Activated CD4-positive, alpha-beta T cell treated with anti-CD3 and anti-CD28 coated beads, Interleukin-10, Interleukin-2, amounts not matched to agents 100 ng/mL and 50 ng/mL, durations not matched to agents 16 hours and 8 hours (primary cell): ENCODE measurements at regions not wholly inside any gene's neighbourhood (a gene's known extent, or its start where the extent isn't known, plus 50 kb on each side); places are given as distances from the start of the nearest gene placed in this dataset.
"Not testable (repeated sequence)": the region's sequence is repeated elsewhere in the genome, so short reads cannot be mapped to it uniquely, and the experiment has no call there.

Experiments used
- DNase-seq: peaks from one replicate; pipeline ENCODE4 v3.0.0-alpha.2; 2020

DNA sequence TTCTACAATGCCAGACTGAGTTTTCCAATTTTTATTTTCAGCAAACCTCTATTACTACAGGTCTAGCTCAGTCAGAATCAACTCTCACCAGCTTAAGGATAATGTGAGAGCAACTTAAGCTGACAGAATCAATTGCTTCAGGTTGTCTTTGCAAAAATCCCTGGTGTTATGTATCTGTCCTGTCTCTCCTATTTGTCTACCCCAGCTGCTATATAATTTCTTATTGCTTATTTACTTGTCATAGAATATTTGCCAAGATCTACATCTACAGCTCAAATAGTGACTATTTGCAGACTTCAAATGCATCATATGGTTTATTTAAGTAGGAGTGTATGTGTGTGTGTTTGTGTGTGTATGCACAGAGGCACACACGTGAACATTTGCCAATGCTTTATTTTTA is 54.1 kb downstream of the FOXG1 start:
- no peak for DNase-seq

DNA sequence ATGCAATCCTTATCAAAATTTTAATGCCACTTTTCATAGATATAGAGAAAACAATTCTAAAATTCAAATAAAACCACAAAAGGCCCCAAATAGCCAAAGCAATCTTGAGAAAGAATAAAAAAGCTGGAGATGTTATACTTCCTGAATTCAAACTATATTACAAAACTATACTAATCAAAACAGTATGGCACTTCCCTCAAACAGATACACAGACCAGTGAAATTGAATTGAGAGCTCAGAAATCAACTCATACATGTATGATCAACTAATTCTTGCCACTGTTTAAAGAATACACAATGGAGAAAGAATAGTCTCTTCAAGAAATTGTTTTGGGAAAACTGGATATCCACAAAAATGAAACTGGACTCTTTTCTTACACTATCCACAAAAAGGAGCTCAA is 55.4 kb downstream of the FOXG1 start:
- no peak for DNase-seq

DNA sequence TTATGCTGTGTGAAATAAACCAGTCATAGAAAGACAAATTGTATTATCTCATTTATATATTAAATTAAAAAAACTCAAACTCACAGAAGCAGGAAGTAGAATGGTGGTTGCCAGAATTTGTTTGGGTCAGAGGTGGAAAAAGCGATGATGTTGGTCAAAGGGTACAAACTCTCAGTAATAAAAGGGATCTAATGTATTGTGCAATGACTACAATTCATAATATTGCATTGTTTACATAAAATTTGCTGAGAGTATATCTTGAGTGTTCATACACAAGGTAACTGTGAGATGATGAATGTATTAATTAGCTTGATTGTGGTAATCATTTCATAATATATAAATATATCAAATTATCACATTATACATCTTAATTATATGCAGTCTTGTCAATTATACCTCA is 56.7 kb downstream of the FOXG1 start:
- DNase-seq: no peak

DNA sequence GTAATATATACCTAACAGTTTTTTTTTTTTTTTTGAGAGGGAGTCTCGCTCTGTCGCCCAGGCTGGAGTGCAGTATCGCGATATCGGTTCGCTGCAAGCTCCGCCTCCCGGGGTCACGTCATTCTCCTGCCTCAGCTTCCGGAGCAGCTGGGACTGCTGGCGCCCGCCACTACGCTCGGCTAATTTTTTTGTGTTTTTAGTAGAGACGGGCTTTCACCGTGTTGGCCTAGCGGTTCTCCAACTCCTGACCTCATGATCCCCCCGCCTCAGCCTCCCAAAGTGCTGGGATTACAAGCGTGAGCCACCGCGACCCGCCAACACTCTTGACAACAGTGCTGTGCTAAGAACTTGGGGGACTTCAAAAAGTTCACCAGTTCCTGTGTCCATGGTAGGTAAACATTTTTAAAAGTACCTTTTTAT is 63.5 kb downstream of the FOXG1 start:
- no peak for DNase-seq

DNA sequence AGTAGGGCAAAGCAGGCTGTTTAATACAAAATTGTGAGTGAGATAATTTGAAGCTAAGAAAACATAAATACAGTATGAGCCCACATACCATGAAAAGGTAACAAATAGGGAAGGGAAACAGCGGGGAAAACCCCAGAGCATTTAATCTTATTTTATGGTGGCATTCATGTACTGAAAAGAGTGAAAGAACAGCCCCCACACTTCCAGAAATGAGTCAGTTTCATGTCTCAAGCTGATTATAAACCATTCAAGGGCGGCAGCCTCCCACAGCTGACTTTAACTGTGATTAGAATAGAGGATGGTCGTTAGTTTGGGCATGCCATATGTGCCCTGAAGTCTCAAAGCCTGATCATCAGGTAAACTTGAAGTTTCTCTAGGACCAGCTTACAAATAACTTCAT is 64.5 kb downstream of the FOXG1 start:
- DNase-seq: peak; percentile 34

DNA sequence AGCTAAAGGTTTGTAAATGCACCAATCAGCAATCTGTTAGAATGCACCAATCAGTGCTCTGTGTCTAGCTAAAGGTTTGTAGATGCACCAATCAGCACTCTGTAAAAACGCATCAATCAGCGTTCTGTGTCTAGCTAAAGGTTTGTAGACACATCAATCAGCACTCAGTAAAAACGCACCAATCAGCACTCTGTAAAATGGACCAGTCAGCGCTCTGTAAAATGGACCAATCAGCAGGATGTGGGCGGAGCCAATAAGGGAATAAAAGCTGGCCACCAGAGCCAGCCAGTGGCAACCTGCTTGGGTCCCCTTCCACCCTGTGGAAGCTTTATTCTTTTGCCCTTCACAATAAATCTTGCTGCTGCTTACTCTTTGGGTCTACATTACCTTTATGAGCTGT is 76.0 kb downstream of the FOXG1 start:
- DNase-seq: not testable (repeated sequence)

DNA sequence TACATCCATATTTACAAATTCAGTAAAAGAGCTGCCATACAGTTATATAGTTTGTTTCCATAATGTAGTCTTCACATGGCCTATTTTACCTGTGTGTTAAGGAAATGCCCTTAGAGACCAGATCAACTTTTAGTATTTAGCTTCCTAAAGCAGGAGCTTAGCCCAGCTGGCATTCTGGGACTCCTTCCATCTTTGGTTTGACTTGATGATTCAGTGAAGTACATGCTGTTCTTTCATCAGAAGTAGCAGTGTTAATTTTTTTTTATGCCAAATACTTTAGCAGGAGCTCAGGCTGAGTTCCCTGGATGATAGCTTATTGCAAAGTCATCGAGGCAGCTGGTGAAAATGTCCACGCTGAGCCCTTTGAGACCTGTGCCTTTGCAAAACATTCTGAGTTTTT is 101.0 kb downstream of the FOXG1 start:
- no peak for DNase-seq

DNA sequence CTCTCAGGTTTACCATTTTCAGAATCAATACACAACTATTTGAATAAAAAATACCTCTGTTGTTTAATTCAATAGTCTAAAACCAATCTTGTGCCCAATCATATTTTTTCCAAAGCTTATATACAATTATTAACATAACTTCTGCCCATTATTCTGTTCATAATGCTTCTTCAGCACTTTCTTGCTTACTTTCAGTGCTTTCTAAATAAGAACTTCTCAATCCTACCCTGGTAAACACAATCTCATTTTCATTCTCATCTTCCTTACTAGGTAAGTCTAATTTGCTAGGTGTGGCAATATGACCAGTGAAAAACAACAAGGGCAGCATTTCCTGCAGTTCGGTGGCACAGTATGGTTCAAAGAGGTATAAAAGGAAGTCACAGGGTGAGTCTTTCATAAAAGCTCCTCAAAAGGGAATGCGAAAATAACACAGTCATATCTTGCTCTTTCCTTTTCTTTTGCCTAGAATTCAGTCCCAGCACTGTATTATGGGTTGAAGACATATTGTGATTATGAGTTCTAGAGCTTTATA is 103.5 kb downstream of the FOXG1 start:
- DNase-seq: no peak

DNA sequence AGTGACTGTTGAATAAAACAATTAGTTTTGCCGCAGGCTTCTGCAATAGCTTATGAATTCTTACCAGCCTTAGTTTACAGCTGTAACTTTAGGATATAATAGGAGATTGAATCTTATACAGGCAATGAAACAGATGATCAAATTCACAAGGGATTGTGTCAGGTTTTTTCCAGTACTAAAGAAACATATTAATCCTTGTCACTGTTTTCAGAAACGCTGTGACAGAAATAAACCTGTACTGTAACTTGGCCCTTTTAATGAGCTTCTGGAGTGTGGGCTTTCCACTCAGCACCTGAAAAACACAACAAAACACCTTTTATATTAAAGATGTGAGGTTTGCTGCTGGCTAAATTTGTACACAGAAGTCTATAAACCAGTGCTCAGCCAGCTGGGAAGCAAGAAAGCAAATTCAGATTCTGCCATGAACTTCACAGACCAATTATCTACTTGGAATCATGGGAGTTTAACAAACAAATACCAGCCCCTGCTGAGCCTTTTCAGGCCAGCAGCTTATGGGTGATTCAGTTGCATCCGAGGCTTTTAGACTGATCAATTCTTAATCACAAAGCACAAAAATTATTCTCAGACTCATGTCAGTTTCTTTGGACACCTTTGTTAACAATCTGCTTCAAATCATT is 109.5 kb downstream of the FOXG1 start:
- DNase-seq: no peak

DNA sequence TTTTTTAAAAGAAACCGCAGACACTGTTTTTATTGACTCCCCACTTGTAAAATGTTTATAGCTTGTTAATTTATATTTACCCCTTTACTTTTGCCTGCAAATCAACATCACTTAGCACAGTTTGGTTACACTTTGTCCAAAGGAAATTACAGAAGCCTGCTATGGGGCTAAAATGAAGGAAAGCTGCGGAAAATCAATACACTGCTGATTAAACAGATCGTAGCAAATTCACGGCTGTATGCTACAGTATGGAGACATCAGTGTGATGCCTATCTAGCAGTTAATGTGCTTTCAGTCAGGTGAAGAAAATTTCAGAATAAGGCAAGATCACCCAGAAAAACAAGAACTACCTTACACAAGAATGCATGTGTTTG is 110.0 kb downstream of the FOXG1 start:
- DNase-seq: no peak

DNA sequence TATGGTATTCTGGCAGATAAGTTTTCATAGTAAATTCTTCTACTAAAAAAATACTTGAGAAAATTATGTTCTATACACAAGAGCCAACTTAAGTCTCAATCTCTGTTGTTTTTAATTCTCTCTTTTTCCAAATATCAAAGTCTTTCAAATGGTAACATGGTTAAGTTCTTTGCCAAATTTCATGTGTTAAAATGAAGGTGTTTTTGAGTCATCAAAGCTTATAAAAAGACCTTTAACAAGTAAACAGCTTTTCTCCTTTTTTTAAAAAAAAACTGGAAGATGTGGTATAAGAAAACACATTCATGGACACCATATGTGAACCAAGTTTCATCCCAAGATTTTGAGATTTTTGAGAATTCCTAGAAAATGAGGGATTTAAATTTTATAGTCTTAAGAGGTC is 111.3 kb downstream of the FOXG1 start:
- no peak for DNase-seq

DNA sequence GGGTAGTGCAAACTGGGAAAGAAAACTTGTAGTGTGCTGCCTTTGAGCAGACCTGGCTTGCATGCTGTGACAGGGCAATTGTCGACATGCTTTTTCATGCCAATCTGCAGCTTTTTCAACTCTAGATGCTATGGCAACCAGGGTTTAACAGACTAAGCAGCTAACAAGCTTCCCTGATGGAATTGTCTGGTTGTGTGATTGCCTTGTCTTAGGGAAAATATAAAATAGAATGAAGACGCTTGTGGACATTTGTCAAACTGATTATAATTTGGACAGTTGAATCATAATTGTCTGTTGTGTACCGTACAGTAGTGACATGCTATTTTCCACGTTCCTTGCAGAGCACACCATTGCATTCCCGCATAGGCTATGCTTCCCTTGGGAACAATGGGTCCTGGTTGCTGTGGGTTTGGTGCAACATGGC is 113.0 kb downstream of the FOXG1 start:
- no peak for DNase-seq

DNA sequence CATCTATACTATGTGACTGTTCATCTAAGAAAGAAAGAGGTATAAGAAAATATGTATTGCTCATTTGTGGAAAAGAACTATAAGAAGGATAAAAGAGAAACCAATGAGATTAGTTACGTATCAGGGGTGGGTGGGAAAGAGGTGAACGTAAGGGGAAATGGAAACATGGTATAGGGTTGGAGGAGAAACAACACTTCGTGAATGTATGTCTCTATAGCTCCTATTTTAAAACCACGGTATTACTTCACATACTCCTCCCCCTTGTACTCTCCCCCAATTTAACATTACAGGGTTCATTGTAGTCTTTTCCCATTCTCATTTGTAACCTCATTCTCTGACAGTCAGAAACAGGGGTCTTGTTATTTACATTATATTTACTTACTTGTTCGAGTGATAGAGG is 120.4 kb downstream of the FOXG1 start:
- no peak for DNase-seq

DNA sequence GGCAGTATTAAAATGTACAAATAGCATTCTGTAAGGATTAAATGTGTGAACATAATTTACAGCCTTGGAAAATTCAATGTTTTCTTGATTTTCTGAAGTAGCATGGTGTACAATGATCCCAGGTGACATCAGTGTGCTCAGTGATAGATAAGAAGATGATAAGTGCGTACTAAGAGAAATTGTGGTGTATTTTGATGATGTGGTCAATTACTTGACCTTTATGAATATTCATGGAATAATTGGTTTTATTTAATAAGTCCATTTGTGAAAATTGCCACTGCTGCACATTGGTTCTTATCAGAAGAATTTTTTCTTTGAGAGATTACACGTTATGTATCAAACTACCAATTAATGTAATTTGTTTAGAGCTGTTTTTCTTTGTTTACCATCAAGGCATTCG is 128.8 kb downstream of the FOXG1 start:
- DNase-seq: no peak

DNA sequence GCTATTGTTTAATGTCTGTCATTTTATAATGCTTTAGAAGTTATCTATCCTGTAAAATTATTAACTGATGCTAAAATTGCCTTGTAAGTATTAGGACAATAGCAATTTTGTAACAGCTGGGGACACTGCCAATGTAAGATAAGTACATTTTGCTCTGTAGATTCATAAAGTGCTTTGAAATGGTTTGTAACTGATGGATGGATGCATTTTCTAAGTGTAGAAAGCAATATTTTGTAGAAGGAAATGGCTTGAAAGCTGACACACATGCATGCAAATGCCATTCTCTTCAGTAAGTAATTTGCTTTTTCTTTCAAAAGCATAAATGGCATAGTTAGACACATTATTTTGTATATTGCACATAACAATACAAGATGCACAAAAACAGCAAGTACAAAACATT is 129.8 kb downstream of the FOXG1 start:
- DNase-seq: no peak

DNA sequence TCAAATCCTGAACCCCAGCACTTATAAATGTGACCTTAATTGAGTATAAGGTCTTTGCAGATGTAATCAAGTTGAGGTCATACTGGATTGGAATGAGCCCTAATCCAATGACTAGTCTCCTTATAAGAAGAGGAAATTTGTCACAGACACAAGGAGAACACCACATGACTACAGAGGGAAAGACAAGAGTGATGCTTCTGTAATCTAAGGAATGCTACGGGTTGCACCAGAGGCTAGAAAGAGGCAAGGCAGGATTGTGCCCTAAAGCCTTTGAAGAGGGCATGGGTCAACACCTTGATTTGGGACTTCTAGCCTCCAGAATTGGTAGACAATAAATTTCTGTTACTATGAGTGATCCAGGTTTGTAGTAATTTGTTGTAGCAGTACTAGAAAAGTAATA is 135.0 kb downstream of the FOXG1 start:
- no peak for DNase-seq

DNA sequence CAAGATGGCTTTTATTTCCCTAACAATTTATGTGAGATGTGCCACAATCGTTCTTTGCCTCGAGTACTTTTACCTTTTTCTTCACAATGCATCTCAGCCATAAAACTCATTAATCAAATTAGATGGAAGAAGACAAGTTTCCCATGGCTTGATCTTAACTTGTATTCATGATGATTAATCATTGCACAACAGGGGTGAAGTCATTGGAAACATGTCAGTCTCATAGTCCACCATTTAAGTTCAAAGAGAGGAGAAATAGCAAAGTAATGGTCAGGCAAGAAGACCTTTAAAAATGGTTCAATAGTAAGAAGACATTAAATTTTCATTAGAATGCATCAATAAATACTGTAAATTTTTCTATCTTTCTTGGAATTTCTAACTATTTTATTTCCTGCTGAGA is 136.3 kb downstream of the FOXG1 start:
- DNase-seq: no peak

DNA sequence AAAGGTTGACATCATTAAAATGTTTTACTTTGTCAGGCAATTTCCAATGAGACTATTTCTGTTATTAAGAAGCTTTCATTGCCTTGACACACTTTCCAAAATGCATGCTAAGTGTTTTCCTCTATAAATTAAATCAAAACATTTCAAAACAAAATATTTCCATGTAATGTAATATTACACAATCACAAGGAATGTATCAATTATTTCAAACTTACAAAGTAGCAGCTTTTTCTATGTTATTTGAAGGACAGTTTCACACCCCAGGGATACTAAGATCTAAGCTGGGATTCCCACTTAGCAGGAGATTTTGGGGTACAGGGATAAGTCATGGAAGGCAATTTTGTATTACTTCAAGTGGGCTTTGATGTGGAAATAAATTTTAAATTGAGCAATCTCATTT is 144.9 kb downstream of the FOXG1 start:
- no peak for DNase-seq

DNA sequence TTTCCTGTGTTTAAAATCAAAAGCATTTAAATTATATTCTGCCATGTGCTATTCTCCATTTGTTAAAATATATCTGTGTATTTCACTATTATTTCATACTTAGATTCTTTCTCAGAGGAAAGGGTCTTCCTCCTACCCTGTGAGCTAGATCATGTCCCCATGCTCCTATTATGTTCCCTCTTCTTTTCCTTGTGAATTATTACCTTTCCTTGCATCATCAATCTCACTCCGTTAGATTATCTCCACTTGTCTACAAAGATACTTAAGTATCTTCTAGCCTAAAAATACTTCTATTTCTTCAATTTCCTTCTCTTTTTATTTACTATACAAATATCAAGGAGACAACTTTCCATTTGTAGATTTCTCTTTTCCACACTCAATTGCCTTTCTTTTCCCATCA is 146.5 kb downstream of the FOXG1 start:
- no peak for DNase-seq

DNA sequence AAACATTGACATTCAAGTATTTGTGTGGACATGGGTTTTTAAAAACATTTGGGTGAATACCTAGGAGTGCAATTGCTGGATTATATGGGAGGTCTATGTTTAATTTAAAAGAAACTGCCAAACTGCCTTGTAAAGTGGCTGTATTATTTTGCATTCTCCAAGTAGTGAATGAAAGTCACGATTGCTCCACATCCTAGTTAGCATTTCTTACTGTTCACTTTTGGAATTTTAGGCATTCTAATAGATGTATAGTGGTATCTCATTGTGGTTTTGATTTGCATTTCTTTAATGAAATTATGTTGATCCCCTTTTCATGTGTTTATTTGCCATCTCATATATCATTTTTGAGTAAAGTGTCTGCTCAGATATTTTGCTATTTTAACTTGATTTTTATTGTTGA is 159.5 kb downstream of the FOXG1 start:
- no peak for DNase-seq

DNA sequence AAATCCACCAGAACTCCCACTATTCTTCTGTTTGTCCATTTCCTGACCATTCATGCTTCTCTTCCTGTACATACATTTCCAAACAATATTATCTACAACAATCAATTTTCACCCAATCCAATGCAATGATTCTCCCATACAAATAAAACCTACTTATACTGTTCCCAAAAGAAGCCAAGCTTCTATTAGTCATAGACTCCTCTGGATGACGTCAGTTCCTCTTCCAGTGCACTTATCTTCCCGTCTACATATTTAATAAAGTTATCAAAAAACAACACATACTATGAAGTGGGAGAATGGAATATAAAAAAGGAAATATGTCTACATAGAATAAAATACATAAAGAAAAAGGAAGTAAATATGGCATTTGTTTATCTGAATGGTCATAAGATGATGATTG is 165.4 kb downstream of the FOXG1 start:
- no peak for DNase-seq

DNA sequence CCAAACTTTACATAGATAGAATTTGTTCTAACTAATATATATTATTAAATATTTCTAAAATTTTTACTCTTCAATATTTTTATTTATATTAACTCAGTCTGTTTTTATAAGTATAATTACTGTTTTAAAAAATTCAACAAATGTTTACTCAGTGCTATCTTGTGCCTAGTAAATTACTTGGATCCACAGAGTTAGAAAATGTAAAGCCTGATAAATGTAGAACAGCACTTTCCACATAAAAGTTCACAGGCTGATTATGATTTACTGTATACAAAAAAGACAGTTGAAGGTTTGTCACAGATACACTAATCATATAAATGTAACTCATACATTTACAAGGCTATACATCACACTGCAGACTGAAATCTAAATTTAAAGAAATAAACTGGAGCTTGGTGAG is 170.0 kb downstream of the FOXG1 start:
- no peak for DNase-seq

DNA sequence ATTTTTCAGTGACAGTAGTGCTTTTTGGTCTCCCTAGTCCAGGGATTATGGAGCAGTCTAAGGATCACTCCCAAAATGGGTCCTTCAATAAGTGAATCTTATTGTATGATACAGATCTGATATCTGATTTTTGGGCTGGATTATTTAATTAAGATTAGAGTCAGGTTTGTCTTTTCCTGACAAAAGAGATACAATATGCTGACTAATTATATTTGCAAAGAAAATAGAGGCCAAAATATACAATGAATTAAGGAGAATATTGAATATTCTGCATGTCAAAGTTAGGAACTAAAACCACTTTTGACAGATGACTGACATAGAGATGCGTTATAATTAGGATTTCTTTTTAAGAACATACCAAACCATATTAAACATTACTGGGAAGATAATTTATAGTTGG is 175.2 kb downstream of the FOXG1 start:
- DNase-seq: no peak

DNA sequence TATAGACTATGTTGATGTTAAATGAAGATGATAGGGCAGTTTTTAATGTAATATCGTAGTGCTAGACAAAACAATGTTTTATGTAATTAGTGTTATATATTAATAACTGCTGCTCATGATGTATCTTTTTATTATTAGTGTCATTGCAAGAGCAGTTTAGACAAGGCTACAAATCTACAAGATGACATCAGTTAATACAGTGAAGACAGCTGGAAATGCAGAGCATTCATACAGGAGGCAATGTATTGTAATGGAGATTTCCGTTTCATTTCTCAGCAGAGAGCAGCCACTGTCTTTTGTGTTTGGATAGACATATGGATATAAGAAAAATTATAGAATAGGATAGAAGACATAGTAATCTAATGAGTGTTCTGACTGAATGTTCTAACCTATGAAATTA is 178.0 kb downstream of the FOXG1 start:
- no peak for DNase-seq

DNA sequence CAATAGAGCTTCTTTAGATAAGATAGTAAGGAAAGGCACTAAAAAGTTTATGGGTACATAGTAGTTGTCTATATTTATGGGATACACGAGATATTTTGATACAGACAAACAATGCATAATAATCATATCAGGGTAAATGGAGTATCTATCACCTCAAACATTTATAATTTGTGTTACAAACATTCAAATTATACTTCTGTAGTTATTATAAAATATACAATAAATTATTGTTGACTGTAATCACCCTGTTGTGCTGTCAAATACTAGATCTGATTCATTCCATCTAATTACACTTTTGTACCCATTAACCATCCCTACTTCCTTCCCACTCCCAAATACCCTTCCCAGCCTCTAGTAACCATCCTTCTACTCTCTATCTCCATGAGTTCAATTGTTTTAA is 179.7 kb downstream of the FOXG1 start:
- DNase-seq: no peak

DNA sequence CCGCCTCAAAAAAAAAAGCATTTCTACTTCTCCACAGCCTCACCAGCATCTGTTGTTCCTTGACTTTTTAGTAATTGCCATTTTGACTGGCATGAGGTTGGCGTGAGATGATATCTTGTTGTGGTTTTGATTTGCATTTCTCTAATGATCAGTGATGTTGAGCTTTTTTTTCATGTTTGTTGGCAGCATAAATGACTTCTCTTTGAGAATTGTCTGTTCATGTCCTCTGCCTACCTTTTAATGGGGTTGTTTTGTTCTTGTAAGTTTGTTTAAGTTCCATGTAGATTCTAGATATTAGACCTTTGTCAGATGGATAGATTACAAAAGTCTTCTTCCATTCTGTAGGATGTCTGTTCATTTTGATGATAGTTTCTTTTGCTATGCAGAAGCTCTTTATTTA is 182.9 kb downstream of the FOXG1 start:
- DNase-seq: no peak
